GM10266 (cell line): ENCODE measurements at regions not wholly inside any gene's neighbourhood (a gene's known extent, or its start where the extent isn't known, plus 50 kb on each side); places are given as distances from the start of the nearest gene placed in this dataset.
"Not testable (repeated sequence)": the region's sequence is repeated elsewhere in the genome, so short reads cannot be mapped to it uniquely, and the experiment has no call there.

Experiments
- DNase-seq: peaks from one replicate; pipeline ENCODE4 v3.0.0; 2012; ENCODE audit errors: extremely low spot score
- TF ChIP-seq, protein P1 (sequence below): IDR thresholded peaks from 2 replicates; pipeline ENCODE4 v1.5.1; 2012; ENCODE audit warnings: mild to moderate bottlenecking, low read depth; ENCODE audit not compliant: control insufficient read depth, insufficient read depth; ENCODE audit errors: missing control alignments

DNA sequence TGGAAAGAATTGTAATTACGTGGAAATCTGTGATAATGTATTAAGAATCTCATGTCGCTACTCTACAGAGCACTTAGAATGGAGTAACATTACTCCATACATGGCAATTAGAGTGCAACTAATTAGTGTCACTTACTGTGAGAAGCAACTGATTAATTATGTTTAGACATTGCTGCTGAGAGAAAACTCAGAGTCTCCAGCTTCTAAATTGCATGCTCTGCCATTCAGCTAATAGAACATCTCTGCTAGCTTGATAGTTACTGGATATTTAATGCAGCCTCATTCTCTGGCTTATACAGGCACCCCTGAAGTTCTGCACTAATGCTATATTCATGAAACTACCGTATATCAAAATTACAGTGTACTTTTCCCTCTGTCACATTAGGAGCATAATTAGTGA is 338.4 kb downstream of the ADAMTS20 start:
- TF ChIP-seq, protein P1, sequence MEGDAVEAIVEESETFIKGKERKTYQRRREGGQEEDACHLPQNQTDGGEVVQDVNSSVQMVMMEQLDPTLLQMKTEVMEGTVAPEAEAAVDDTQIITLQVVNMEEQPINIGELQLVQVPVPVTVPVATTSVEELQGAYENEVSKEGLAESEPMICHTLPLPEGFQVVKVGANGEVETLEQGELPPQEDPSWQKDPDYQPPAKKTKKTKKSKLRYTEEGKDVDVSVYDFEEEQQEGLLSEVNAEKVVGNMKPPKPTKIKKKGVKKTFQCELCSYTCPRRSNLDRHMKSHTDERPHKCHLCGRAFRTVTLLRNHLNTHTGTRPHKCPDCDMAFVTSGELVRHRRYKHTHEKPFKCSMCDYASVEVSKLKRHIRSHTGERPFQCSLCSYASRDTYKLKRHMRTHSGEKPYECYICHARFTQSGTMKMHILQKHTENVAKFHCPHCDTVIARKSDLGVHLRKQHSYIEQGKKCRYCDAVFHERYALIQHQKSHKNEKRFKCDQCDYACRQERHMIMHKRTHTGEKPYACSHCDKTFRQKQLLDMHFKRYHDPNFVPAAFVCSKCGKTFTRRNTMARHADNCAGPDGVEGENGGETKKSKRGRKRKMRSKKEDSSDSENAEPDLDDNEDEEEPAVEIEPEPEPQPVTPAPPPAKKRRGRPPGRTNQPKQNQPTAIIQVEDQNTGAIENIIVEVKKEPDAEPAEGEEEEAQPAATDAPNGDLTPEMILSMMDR: no peak
- no peak for DNase-seq

DNA sequence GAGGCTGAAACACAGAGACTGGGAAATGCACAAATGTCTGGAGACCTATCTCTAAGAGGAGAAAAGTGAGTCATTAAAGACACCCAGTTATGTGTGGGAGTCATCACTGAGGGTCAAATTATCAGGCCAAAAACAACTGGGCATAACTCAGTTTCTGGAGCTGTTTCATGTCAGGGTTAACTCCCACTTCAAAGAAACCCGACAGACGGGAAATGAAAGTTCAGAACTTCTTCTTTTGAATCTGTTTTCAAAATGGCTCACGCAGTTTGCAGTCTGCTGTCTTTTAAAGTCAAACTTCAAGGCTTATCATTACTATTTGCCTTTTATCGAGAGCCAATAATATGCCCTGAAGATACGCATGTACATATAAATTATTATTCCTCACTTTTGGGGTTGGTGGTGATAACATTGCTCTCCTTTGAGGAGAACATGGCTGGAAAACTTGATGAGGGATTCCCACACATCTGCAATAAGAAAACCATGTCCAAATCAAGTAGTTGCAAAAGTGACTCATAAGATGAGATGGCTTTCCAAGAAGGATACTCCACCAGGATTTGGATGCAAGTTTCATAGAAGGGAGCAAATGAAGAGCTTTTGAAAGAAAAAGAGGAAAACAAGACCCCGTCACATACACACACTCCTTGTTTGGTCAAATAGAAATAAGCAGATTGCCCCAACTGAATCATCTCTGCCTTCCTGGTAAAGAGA is 341.4 kb downstream of the ADAMTS20 start:
- TF ChIP-seq, protein P1: no peak
- peak; percentile 47 for DNase-seq

DNA sequence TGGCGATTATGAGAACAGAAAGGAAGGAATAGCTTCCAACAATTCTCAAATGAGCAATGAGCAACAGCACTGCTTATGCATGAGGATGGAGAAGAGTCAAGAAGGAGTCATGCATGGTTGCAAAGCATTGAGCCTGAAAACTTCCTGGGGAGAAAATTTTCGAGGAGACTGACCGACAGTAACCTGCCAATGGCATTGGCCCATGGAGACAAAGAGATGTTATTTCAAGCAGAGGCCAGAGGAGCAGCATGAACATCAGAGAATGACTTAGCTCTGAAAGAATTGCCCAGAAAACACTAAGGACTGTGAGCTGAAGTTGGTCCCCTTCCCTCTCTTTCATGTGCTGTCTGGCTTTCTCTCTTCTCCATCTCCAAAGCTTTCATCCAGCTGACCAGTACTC is 343.4 kb downstream of the ADAMTS20 start:
- TF ChIP-seq, protein P1: no peak
- no peak for DNase-seq

DNA sequence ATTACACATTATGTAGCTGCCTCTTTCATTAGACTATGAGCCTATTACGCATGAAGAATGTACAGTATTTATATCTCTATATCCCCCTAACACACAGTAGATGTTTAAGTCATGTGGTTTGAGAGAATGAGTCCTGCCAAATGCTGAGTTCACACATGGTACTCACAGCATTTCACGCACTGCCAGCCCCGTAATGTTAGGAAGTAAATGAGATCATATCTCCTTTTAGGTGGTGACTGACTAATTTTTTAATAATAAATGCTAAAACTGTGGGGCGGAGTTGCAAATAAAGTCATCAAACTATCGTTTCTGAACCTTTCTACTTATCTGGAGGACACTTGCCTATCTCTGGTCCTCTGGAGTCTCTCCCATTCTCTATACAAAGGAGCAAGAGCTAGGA is 343.8 kb downstream of the ADAMTS20 start:
- no peak for DNase-seq
- TF ChIP-seq, protein P1: no peak

DNA sequence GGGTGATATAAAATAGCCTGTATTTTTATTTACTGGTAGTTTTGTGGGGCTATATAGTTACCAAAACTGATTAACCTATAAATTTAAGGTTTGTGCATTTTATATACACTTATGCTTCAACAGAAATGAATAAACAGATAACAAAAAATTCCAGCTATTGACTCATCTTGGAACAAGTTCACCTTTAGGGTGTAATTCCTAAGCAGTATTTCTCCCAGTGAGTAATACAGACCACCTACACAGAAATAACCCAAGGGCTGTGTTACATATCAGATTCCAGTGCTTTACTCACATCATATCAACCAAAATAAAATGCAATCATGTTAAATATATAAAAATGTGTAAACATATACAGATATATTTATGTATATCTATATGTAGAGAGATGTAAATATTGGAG is 345.6 kb downstream of the ADAMTS20 start:
- TF ChIP-seq, protein P1: no peak
- no peak for DNase-seq

DNA sequence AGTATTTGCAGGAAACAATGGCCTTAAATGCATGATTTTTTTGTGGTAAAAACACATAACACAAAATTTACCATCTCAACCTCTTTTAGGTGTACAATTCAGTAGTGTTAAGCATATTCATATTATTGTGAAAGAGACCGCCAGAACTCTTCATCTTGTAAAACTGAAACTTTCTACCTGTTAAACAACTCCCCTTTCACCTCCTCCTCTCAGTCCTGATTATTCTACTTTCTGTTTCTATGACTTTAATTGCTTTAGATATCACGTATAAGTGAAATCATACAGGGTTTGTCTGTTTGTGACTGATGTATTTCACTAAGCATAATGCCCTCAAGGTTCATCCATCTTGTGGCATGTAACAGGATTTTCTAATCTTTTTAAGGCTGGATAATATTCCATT is 353.4 kb downstream of the ADAMTS20 start:
- TF ChIP-seq, protein P1: no peak
- DNase-seq: no peak

DNA sequence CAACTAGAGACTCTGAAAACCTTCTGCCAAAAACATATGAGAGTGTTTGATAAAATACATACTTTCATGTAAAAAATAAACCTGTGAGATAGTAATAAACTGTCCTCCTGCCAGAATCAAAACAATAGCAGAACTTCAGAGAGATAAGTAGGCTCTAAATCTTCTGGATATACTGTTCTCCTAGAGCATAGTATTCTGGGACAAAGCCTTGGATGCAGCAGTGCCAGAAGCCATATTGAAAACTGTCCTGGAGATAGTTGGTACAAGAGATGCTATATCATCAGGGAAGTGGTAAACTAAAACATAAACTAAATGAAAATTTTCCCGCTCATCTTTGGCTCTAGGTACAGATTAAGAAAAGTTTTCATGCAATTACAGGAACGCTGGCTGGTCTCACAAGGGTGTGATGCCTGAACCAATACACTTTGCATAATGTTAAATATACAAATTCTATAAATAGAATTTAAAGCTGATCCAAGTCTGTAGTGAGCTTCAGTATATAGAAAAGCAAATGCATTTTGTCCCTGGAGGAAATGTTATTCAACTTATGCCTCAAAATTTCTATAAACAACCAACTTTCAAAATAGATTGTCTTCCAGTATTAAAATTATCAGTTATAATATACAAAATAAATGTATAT is 355.6 kb downstream of the ADAMTS20 start:
- TF ChIP-seq, protein P1: no peak
- DNase-seq: no peak

DNA sequence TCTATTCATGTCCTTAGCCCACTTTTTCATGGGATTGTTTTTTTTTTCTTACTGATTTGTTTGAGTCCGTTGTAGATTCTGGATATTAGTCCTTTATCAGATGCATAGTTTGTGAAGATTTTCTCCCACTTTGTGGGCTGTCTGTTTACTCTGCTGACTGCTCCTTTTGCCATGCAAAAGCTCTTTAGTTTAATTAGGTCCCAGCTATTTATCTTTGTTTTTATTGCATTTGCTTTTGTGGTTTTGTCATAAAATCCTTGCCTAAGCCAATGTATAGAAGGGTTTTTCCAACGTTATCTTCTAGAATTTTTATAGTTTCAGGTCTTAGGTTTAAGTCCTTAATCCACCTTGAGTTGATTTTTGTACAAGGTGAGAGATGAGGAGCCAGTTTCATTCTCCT is 358.9 kb downstream of the ADAMTS20 start:
- DNase-seq: not testable (repeated sequence)

DNA sequence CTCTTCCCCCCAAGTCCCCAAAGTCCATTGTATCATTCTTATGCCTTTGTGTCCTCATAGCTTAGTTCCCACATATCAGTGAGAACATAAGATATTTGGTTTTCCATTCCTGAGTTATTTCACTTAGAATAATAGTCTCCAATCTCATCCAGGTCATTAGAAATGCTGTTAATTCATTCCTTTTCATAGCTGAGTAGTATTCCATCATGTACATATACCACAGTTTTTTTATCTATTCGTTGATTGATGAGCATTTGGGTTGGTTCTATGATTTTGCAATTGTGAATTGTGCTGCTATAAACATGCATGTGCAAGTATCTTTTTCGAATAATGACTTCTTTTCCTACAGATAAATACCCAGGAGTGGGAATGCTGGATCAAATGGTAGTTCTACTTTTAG is 359.6 kb downstream of the ADAMTS20 start:
- DNase-seq: not testable (repeated sequence)
